SK-N-SH treated with all-trans-retinoic acid at 6 μM for 48 hours (cell line): ENCODE measurements at regions not wholly inside any gene's neighbourhood (a gene's known extent, or its start where the extent isn't known, plus 50 kb on each side); places are given as distances from the start of the nearest gene placed in this dataset.

Experiments used
- ATAC-seq: fragments of 200-7000 bp; cut with Tn5 transposase; 3 replicates; pipeline ENCODE4 v1.9.1; 2020; ENCODE audit warnings: mild to moderate bottlenecking, moderate library complexity
- ARNTL ChIP-seq: fragments of 450-650 bp; formaldehyde crosslinking; IDR thresholded peaks from 2 replicates; pipeline ENCODE4 v1.5.0; 2020; ENCODE audit warnings: low read depth, mild to moderate bottlenecking, moderate library complexity, borderline replicate concordance
- BACH2 ChIP-seq: fragments of 250-450 bp; sonication (Bioruptor Pico); IDR thresholded peaks from 2 replicates; pipeline ENCODE4 v1.9.0; 2021; ENCODE audit warnings: mild to moderate bottlenecking, borderline replicate concordance
- CREB5 ChIP-seq: fragments of 250-450 bp; sonication (Bioruptor Pico); IDR thresholded peaks from 2 replicates; pipeline ENCODE4 v1.5.1; 2020; ENCODE audit warnings: low read depth, mild to moderate bottlenecking, moderate library complexity
- CSDC2 ChIP-seq: fragments of 250-450 bp; sonication (Bioruptor Pico); IDR thresholded peaks from 2 replicates; pipeline ENCODE4 v1.5.0; 2020; ENCODE audit warnings: mild to moderate bottlenecking, moderate library complexity
- ESRRG ChIP-seq: fragments of 250-450 bp; sonication (Bioruptor Pico); IDR thresholded peaks from 2 replicates; pipeline ENCODE4 v1.6.1; 2021; ENCODE audit warnings: mild to moderate bottlenecking
- ISL1 ChIP-seq: fragments of 250-450 bp; sonication (Bioruptor Pico); IDR thresholded peaks from 2 replicates; pipeline ENCODE4 v2.1.2; 2022; ENCODE audit warnings: mild to moderate bottlenecking, moderate library complexity
- PPARA ChIP-seq: fragments of 250-450 bp; sonication (Bioruptor Pico); IDR thresholded peaks from 2 replicates; pipeline ENCODE4 v1.5.0; 2020; ENCODE audit warnings: mild to moderate bottlenecking, borderline replicate concordance
- RARB ChIP-seq: fragments of 250-450 bp; sonication (Bioruptor Pico); IDR thresholded peaks from 2 replicates; pipeline ENCODE4 v1.8.0; 2021; ENCODE audit warnings: mild to moderate bottlenecking, moderate library complexity
- SNAI2 ChIP-seq: fragments of 250-450 bp; sonication (Bioruptor Pico); IDR thresholded peaks from 2 replicates; pipeline ENCODE4 v1.5.0; 2020; ENCODE audit warnings: mild to moderate bottlenecking, moderate library complexity
- TSHZ2 ChIP-seq: fragments of 250-450 bp; sonication (Bioruptor Pico); IDR thresholded peaks from 2 replicates; pipeline ENCODE4 v1.5.0; 2020; ENCODE audit warnings: mild to moderate bottlenecking, moderate library complexity
- ZFP3 ChIP-seq: fragments of 250-450 bp; sonication (Bioruptor Pico); IDR thresholded peaks from 2 replicates; pipeline ENCODE4 v1.5.0; 2020; ENCODE audit warnings: mild to moderate bottlenecking, moderate library complexity
- ZFP30 ChIP-seq: fragments of 450-650 bp; formaldehyde crosslinking; IDR thresholded peaks from 2 replicates; pipeline ENCODE4 v1.5.0; 2022; ENCODE audit warnings: mild to moderate bottlenecking, moderate library complexity
- ZNF565 ChIP-seq: fragments of 450-650 bp; formaldehyde crosslinking; conservative IDR thresholded peaks from 2 replicates; pipeline ENCODE4 v1.5.0; 2020; ENCODE audit warnings: low read depth, mild to moderate bottlenecking, moderate library complexity
- ZNF70 ChIP-seq: fragments of 450-650 bp; formaldehyde crosslinking; IDR thresholded peaks from 2 replicates; pipeline ENCODE4 v1.5.0; 2020; ENCODE audit warnings: mild to moderate bottlenecking, moderate library complexity
- TF ChIP-seq, protein P1 (sequence below): fragments of 250-450 bp; sonication (Bioruptor Pico); IDR thresholded peaks from 2 replicates; pipeline ENCODE4 v1.8.0; 2021; ENCODE audit warnings: low read depth, mild to moderate bottlenecking, moderate library complexity, borderline replicate concordance
- TF ChIP-seq, protein P2 (sequence below): fragments of 250-450 bp; sonication (Bioruptor Pico); IDR thresholded peaks from 2 replicates; pipeline ENCODE4 v1.5.1; 2021; ENCODE audit warnings: mild to moderate bottlenecking, moderate library complexity

DNA sequence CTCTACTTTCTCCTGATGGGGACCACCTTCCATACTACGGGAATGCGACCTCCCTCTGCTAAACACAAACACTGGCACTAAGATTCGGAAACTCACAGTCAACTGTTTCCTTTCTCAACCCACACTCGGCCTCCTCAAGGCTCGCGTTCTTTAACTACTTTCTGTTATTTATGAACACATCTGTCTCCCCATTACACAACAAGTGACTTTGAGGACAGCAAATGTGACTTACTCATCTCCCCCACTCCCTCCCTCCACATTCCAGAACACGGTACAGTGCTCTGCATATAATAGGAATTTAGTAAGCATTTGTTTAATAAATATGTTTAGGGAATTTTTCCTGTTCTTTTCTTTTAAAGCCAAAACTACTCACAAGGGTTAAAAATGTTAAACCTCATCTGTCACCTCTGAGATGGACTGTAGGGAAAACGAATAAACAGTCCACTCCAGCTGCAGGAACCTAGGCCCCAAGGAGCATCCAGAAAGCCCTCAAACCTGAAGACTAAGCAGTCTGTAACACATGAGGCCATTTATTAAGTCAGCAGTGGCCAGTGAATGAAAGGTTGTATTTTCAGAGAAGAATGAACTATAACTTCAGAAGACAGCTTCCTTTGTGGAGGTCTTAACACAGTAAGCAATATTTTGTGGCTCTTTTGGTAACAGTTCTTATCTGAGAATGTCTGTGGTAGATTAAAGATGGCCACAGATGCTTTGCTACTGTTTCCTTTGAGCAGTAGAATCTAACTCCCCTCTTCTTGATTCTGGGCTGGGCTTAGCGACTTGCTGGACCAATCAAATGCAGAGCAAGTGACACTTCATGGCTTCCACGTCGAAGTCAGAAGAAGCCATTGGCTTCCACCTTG lies 209.6 kb upstream of the DTNBP1 start:
- no peak for ATAC-seq
- TF ChIP-seq BACH2 (CRISPR knock-in tag) (no peak), RARB (CRISPR knock-in tag) (no peak), CREB5 (CRISPR knock-in tag) (no peak)

DNA sequence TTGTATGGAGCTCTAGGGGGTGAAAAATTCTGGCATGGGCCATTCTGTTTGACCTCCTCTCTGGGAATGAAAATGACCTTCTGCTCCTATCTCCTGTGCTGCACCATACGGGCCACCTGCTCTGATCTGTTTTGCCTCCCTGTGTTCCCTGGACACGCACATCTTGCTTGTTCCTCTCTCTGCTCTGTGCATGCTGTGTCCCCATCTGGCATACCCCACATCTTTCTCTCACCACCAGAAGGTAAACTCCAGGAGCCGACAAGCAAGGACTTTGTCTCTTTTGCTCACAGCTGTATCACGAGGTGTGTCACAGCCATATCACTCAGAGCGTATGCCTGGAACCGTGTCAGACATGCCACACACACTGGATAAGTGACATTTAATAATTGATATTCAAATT lies 208.4 kb upstream of the DTNBP1 start:
- ATAC-seq: no peak
- TF ChIP-seq ZNF70 (CRISPR knock-in tag): no peak
- TF ChIP-seq SNAI2: no peak
- no peak for TF ChIP-seq ARNTL (CRISPR knock-in tag)
- TF ChIP-seq ESRRG: no peak
- TF ChIP-seq, protein P1, sequence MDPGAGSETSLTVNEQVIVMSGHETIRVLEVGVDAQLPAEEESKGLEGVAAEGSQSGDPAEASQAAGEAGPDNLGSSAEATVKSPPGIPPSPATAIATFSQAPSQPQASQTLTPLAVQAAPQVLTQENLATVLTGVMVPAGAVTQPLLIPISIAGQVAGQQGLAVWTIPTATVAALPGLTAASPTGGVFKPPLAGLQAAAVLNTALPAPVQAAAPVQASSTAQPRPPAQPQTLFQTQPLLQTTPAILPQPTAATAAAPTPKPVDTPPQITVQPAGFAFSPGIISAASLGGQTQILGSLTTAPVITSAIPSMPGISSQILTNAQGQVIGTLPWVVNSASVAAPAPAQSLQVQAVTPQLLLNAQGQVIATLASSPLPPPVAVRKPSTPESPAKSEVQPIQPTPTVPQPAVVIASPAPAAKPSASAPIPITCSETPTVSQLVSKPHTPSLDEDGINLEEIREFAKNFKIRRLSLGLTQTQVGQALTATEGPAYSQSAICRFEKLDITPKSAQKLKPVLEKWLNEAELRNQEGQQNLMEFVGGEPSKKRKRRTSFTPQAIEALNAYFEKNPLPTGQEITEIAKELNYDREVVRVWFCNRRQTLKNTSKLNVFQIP (CRISPR knock-in tag): no peak
- TF ChIP-seq ZFP3 (CRISPR knock-in tag): no peak
- TF ChIP-seq ISL1 (CRISPR knock-in tag): no peak
- TF ChIP-seq CREB5 (CRISPR knock-in tag): no peak
- no peak for TF ChIP-seq ZNF565
- no peak for TF ChIP-seq PPARA (CRISPR knock-in tag)
- no peak for TF ChIP-seq TSHZ2 (CRISPR knock-in tag)

GRCh38 chr6:15870333-15871043 lies 207.7 kb upstream of the DTNBP1 start:
- TF ChIP-seq TSHZ2 (CRISPR knock-in tag): no peak
- TF ChIP-seq ISL1 (CRISPR knock-in tag): no peak
- no peak for TF ChIP-seq ZFP3 (CRISPR knock-in tag)
- TF ChIP-seq, protein P1 (CRISPR knock-in tag): no peak
- no peak for TF ChIP-seq CSDC2
- TF ChIP-seq PPARA (CRISPR knock-in tag): no peak
- no peak for TF ChIP-seq ARNTL (CRISPR knock-in tag)
- TF ChIP-seq ZFP30 (CRISPR knock-in tag): no peak
- TF ChIP-seq BACH2 (CRISPR knock-in tag): no peak
- no peak for TF ChIP-seq ZNF565
- TF ChIP-seq, protein P2, sequence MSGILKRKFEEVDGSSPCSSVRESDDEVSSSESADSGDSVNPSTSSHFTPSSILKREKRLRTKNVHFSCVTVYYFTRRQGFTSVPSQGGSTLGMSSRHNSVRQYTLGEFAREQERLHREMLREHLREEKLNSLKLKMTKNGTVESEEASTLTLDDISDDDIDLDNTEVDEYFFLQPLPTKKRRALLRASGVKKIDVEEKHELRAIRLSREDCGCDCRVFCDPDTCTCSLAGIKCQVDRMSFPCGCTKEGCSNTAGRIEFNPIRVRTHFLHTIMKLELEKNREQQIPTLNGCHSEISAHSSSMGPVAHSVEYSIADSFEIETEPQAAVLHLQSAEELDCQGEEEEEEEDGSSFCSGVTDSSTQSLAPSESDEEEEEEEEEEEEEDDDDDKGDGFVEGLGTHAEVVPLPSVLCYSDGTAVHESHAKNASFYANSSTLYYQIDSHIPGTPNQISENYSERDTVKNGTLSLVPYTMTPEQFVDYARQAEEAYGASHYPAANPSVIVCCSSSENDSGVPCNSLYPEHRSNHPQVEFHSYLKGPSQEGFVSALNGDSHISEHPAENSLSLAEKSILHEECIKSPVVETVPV (CRISPR knock-in tag): no peak
- ATAC-seq: no peak
